HL-60 (cell line): ENCODE measurements at regions not wholly inside any gene's neighbourhood (a gene's known extent, or its start where the extent isn't known, plus 50 kb on each side); places are given as distances from the start of the nearest gene placed in this dataset.

Experiments used
- GABPA ChIP-seq: IDR thresholded peaks from 2 replicates; pipeline ENCODE4 v1.6.1; 2012; ENCODE audit warnings: low read depth
- POLR2AphosphoS5 ChIP-seq: IDR thresholded peaks from 2 replicates; pipeline ENCODE4 v1.6.1; 2012; ENCODE audit warnings: low read depth
- TF ChIP-seq, protein P1 (sequence below): IDR thresholded peaks from one replicate; pipeline ENCODE4 v1.5.1; 2011; ENCODE audit warnings: low read length, control low read depth, inconsistent platforms; ENCODE audit not compliant: insufficient read depth

DNA sequence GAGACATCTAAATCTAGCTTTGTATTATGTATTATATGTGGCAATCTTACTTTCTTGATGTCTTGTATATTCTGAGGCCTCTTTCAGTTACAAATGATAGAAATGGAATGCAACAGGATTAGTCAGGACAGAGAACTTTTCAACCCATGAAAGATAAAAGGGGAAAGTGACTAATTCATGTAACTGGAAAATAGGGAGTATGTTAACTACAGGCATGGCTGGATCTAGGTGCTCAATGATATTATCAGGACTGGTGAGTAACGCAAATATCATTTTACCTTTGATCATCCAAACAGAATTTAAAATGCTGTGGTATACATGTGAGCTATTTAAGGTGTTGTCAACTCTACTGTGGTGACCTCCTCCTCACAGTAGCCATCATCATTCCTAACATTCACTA lies 215.7 kb upstream of the GLRA1 start:
- TF ChIP-seq, protein P1, sequence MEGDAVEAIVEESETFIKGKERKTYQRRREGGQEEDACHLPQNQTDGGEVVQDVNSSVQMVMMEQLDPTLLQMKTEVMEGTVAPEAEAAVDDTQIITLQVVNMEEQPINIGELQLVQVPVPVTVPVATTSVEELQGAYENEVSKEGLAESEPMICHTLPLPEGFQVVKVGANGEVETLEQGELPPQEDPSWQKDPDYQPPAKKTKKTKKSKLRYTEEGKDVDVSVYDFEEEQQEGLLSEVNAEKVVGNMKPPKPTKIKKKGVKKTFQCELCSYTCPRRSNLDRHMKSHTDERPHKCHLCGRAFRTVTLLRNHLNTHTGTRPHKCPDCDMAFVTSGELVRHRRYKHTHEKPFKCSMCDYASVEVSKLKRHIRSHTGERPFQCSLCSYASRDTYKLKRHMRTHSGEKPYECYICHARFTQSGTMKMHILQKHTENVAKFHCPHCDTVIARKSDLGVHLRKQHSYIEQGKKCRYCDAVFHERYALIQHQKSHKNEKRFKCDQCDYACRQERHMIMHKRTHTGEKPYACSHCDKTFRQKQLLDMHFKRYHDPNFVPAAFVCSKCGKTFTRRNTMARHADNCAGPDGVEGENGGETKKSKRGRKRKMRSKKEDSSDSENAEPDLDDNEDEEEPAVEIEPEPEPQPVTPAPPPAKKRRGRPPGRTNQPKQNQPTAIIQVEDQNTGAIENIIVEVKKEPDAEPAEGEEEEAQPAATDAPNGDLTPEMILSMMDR, result no peak
- TF ChIP-seq POLR2AphosphoS5 (no peak), GABPA (no peak)
